Mucosa of rectum (tissue), 2 donors: ENCODE measurements at regions not wholly inside any gene's neighbourhood (a gene's known extent, or its start where the extent isn't known, plus 50 kb on each side); places are given as distances from the start of the nearest gene placed in this dataset.

Experiments used
- H3K27ac ChIP-seq, 2 donors: one replicate each; pipeline ENCODE4 v1.7.0; 2013; ENCODE audit warnings: inconsistent platforms in 2 of 2, low read depth in 2 of 2, low read length in 2 of 2
- H3K27me3 ChIP-seq, 2 donors: one replicate each; pipeline ENCODE4 v1.7.0; 2013; ENCODE audit warnings: low read length in 2 of 2; ENCODE audit not compliant: control insufficient read depth in 2 of 2, insufficient read depth in 2 of 2
- H3K36me3 ChIP-seq, 2 donors: one replicate each; pipeline ENCODE4 v1.7.0; 2013; ENCODE audit warnings: low read length in 2 of 2; ENCODE audit not compliant: control insufficient read depth in 2 of 2, insufficient read depth in 2 of 2
- H3K4me1 ChIP-seq, 2 donors: one replicate each; pipeline ENCODE4 v1.7.0; 2013; ENCODE audit warnings: low read length in 2 of 2, mild to moderate bottlenecking in 1 of 2; ENCODE audit not compliant: control insufficient read depth in 2 of 2, insufficient read depth in 2 of 2
- H3K4me3 ChIP-seq, 2 donors: one replicate each; pipeline ENCODE4 v1.7.0; 2013; ENCODE audit warnings: low read length in 2 of 2
- H3K9ac ChIP-seq, 2 donors: one replicate each; pipeline ENCODE4 v1.7.0; 2013; ENCODE audit warnings: low read length in 2 of 2, low read depth in 1 of 2, mild to moderate bottlenecking in 1 of 2
- H3K9me3 ChIP-seq, 2 donors: one replicate each; pipeline ENCODE4 v1.7.0; 2013; ENCODE audit warnings: low read length in 2 of 2; ENCODE audit not compliant: control insufficient read depth in 2 of 2
- donor health status: healthy.
- donor health status: Normal muscosa, but diverticular disease.

GRCh38 chr2:60028849-60029565, 524.4 kb downstream of the BCL11A start:
- no peak overlapping the region for H3K27ac ChIP-seq
- no peaks in the 10 kb centered on the region for H3K9me3 ChIP-seq
- H3K9ac ChIP-seq, result no peak overlapping the region
- H3K36me3 ChIP-seq, result no peaks in the 10 kb centered on the region
- H3K4me1 ChIP-seq, result no peaks in the 10 kb centered on the region
- H3K27me3 ChIP-seq, result no peaks in the 10 kb centered on the region
- no peak overlapping the region for H3K4me3 ChIP-seq

DNA sequence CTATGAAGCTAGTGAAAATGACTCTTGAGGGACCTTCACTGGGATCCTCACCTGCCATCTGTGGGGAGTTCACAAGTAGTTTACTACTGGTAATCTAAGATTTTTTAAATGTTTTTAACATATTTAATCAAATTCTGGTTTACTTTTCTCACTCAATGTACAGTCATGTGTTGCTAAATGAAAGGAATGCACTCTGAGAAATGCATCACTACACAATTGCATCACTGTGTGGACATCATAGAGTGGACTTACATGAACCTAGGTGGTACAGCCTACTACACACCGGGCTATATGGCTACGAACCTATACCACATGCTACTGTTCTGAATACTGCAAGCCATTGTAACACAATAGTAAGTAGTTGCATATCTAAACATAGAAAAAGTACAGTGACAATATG, 528.0 kb downstream of the BCL11A start:
- Histone ChIP-seq H3K4me1 (no peaks in the 10 kb centered on the region), H3K27ac (no peak overlapping the region), H3K4me3 (no peak overlapping the region), H3K9ac (no peak overlapping the region), H3K36me3 (no peaks in the 10 kb centered on the region), H3K27me3 (no peaks in the 10 kb centered on the region), H3K9me3 (no peaks in the 10 kb centered on the region)

GRCh38 chr2:60023256-60023985, 530.0 kb downstream of the BCL11A start:
- no peaks in the 10 kb centered on the region for H3K4me1 ChIP-seq
- H3K9ac ChIP-seq, result no peak overlapping the region
- H3K36me3 ChIP-seq, result no peaks in the 10 kb centered on the region
- no peak overlapping the region for H3K27ac ChIP-seq
- H3K9me3 ChIP-seq, result peaks cover 0 to 3% of the 10 kb centered on the region in 2 donors
- no peak overlapping the region for H3K4me3 ChIP-seq
- no peaks in the 10 kb centered on the region for H3K27me3 ChIP-seq

DNA sequence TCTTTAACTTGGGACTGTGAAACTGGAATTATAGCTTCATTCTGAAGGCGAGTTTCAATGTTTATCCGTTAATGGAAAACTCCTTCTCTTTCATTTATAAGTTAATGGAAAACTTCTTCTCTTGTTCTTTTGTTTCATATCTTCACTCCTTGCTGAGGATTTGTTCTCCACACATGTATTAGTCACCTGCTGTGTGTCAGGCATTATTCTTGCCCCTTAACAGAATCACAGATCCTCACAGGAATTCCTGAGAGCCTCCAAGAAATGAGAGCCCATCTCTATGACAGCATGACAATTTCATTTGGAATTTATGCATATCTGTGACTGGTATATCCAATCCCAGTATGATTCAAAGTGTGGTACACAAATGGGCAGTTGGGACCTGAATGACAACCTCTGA, 545.8 kb downstream of the BCL11A start:
- Histone ChIP-seq H3K4me1 (no peaks in the 10 kb centered on the region), H3K4me3 (no peak overlapping the region), H3K27ac (no peak overlapping the region), H3K36me3 (no peaks in the 10 kb centered on the region), H3K9me3 (no peaks in the 10 kb centered on the region), H3K27me3 (no peaks in the 10 kb centered on the region), H3K9ac (no peak overlapping the region)

DNA sequence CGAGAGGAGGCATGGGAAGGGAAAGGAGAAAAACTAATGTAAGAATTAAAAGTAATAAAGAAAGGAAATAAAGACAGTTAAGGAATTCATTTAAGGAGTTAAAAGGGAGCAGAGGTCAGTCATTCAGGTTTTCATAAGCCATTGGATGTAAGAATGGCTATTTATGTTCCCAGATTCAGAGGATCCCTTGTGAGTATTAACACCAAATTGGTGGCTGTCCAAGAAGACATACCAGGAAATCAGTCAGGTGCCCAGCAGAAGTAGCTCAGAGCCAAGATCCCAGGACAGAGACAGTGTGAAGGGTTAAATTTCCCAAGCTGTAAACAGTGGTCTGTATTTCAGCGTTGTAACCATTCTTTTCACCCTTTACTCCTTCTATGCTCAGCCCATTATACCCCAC, 550.4 kb downstream of the BCL11A start:
- Histone ChIP-seq H3K9ac (no peak overlapping the region), H3K9me3 (no peaks in the 10 kb centered on the region)

DNA sequence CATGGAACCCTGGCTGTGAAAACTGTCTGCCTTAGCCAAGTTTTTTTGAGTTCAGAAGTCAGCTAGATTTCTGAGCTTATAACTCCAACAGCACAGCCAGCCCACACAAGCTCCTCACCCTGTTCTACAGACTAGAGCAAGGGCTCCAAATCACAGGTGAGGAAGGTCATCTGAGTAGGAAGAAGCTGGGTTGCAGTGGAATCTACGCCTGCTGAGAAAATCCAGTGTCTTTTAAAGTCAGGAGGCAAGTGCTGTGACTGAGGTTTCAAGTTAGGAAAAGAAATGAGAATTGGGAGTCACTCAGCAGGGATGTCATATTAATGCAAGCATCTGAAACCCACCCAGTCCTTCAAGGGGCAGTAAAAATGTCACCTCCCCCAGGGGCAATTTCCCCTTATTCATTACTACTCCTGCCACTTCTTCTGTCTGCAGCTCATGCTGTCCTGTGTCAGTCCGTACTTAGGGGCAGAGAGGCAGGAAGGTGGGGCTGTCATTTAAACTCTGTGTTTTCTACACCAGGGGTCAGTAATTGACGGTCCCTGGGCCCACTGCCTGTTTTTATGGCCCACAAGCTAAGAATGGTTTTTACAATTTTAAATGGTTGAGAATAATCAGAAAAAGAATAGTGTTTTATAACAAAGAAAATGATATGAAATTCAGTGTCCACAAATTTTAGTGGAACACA, 551.1 kb downstream of the BCL11A start:
- peaks cover 0 to 2% of the 10 kb centered on the region in 2 donors for H3K27me3 ChIP-seq
- no peak overlapping the region for H3K4me3 ChIP-seq
- no peaks in the 10 kb centered on the region for H3K4me1 ChIP-seq
- H3K27ac ChIP-seq, result no peak overlapping the region
- H3K9me3 ChIP-seq, result no peaks in the 10 kb centered on the region
- no peak overlapping the region for H3K9ac ChIP-seq
- H3K36me3 ChIP-seq, result no peaks in the 10 kb centered on the region

More for the DNA sequence above, 550.4 kb downstream of the BCL11A start:
- Histone ChIP-seq H3K36me3 (no peaks in the 10 kb centered on the region), H3K27me3 (peaks cover 0 to 2% of the 10 kb centered on the region in 2 donors), H3K4me1 (no peaks in the 10 kb centered on the region), H3K27ac (no peak overlapping the region), H3K4me3 (no peak overlapping the region)

- no peaks in the 10 kb centered on the region for H3K4me1 ChIP-seq
- no peak overlapping the region for H3K9ac ChIP-seq
- no peak overlapping the region for H3K4me3 ChIP-seq
- no peaks in the 10 kb centered on the region for H3K9me3 ChIP-seq
- H3K36me3 ChIP-seq, result no peaks in the 10 kb centered on the region
- H3K27ac ChIP-seq, result no peak overlapping the region
- peaks cover 0 to 2% of the 10 kb centered on the region in 2 donors for H3K27me3 ChIP-seq
These were observed 552.8 kb downstream of the BCL11A start for GRCh38 chr2:60000686-60001085.

DNA sequence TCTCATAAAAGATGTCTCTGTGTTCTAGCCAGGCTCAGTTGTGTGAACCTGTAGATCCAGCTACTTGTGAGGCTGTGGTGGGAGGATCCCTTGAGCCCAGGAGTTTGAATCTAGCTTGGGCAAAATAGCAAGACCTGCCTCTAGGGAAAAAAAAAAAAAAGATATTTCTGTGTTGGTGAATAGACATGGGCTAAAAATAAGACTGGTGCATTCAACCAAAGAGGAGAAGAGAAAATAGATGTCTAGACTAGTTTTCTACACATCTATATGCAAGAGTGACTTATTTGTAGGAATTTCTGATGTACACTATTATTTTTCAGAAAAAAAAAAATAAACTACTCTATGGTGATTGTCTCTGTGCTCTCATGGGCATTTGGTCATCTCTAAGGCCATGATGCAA, 555.1 kb downstream of the BCL11A start:
- Histone ChIP-seq H3K4me1 (no peaks in the 10 kb centered on the region), H3K36me3 (no peaks in the 10 kb centered on the region), H3K9me3 (no peaks in the 10 kb centered on the region), H3K27ac (no peak overlapping the region), H3K4me3 (no peak overlapping the region), H3K27me3 (peaks cover 0 to 2% of the 10 kb centered on the region in 2 donors), H3K9ac (no peak overlapping the region)

- no peaks in the 10 kb centered on the region for H3K9me3 ChIP-seq
- no peak overlapping the region for H3K4me3 ChIP-seq
These were observed 556.1 kb downstream of the BCL11A start for GRCh38 chr2:59997371-59997770.

DNA sequence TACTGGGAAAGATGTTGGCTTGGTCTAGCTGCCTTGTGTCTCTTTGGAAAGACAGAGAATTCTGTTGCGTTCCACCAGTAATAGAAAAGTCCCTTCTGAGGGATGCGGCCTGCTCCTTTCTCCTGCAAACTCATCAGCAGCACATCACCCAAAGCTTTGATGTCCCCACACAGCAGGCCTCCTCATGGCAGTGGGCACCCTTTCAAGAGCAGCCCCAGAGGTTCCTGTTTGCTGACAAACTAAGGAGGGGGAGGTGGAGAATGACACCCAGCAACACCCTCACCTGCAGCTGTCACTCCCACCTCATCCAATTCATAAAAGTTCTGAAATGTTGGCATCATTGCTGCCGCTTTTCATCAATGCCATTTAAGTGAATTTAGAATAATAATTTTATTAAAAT, 556.6 kb downstream of the BCL11A start:
- no peaks in the 10 kb centered on the region for H3K36me3 ChIP-seq
- H3K4me3 ChIP-seq, result no peak overlapping the region
- no peak overlapping the region for H3K9ac ChIP-seq
- no peak overlapping the region for H3K27ac ChIP-seq
- H3K27me3 ChIP-seq, result peaks cover 0 to 2% of the 10 kb centered on the region in 2 donors
- no peaks in the 10 kb centered on the region for H3K4me1 ChIP-seq
- H3K9me3 ChIP-seq, result no peaks in the 10 kb centered on the region

More at GRCh38 chr2:59997371-59997770, 556.1 kb downstream of the BCL11A start:
- Histone ChIP-seq H3K36me3 (no peaks in the 10 kb centered on the region), H3K4me1 (no peaks in the 10 kb centered on the region), H3K27me3 (peaks cover 0 to 2% of the 10 kb centered on the region in 2 donors), H3K27ac (no peak overlapping the region), H3K9ac (no peak overlapping the region)
